B cell (primary cell): ENCODE measurements at regions not wholly inside any gene's neighbourhood (a gene's known extent, or its start where the extent isn't known, plus 50 kb on each side); places are given as distances from the start of the nearest gene placed in this dataset.

Experiments
- ATAC-seq: fragments of 200-7000 bp; cut with Tn5 transposase; one replicate; pipeline ENCODE4 v1.10.0; 2021; ENCODE audit warnings: low read depth, mild to moderate bottlenecking, moderate number of reproducible peaks, moderate library complexity
- CTCF ChIA-PET: fragments of 350-600 bp; sonication (Branson Sonifier 250); formaldehyde crosslinking; loops from one replicate; lab custom pipeline; 2021; ENCODE audit warnings: antibody characterized with exemption, inconsistent platforms; lab: Charles Lee
- POLR2A ChIA-PET: fragments of 350-600 bp; sonication (Branson Sonifier 250); formaldehyde crosslinking; loops from one replicate; lab custom pipeline; 2021; ENCODE audit warnings: antibody characterized with exemption; lab: Charles Lee
- DNase-seq: peaks from one replicate; pipeline ENCODE4 v3.0.0; 2013
- H2AFZ ChIP-seq: 2 replicates; pipeline ENCODE4 v1.6.1; 2012; ENCODE audit warnings: mild to moderate bottlenecking, low read depth, low read length; ENCODE audit not compliant: insufficient read depth, poor library complexity, severe bottlenecking
- H3K27ac ChIP-seq, 2 donors: 1 replicate in 1 of 2; 2 replicates in 1 of 2; pipeline ENCODE4 v1.5.1; 2012 to 2013; ENCODE audit warnings: low read length in 2 of 2, mild to moderate bottlenecking in 2 of 2, moderate library complexity in 1 of 2
- H3K27me3 ChIP-seq, 4 experiments: fragments of 200-600 bp in 1 of 4; sonication (generic) in 1 of 4; replicated peaks in 1 of 4; 1 replicate in 2 of 4; 2 replicates in 2 of 4; pipeline versions ENCODE4 v1.6.1 to v1.7.0; 2013 to 2016; ENCODE audit warnings: low read length in 3 of 4, mild to moderate bottlenecking in 2 of 4, mixed read lengths in 1 of 4, moderate library complexity in 1 of 4; ENCODE audit not compliant: insufficient read depth in 4 of 4, control insufficient read depth in 3 of 4; ENCODE audit errors: control extremely low read depth in 1 of 4
- H3K36me3 ChIP-seq, 2 experiments: replicated peaks in 1 of 2; 1 replicate in 1 of 2; 2 replicates in 1 of 2; pipeline versions ENCODE4 v1.6.1 to v1.7.1; 2013; ENCODE audit warnings: low read length in 1 of 2; ENCODE audit not compliant: insufficient read depth in 2 of 2, control insufficient read depth in 1 of 2; ENCODE audit errors: control extremely low read depth in 1 of 2, extremely low read depth in 1 of 2
- H3K4me1 ChIP-seq, 2 donors: fragments of 200-600 bp in 1 of 2; sonication (generic) in 1 of 2; 1 replicate in 1 of 2; 2 replicates in 1 of 2; pipeline versions ENCODE4 v1.5.1 to v1.6.1; 2013 to 2017; ENCODE audit warnings: low read length in 2 of 2; ENCODE audit not compliant: control insufficient read depth in 2 of 2, insufficient read depth in 2 of 2
- H3K4me2 ChIP-seq: replicated peaks from 2 replicates; pipeline ENCODE3; 2012; ENCODE audit warnings: mild to moderate bottlenecking, low read depth, low read length; ENCODE audit not compliant: poor library complexity, severe bottlenecking
- H3K4me3 ChIP-seq, 5 experiments: fragments of 200-600 bp in 1 of 5; sonication (generic) in 1 of 5; 1 replicate in 3 of 5; 2 replicates in 2 of 5; pipeline versions ENCODE4 v1.5.1 to v1.7.0; 2011 to 2016; ENCODE audit warnings: low read length in 4 of 5, mild to moderate bottlenecking in 4 of 5, low read depth in 2 of 5, control low read depth in 1 of 5, moderate library complexity in 1 of 5; ENCODE audit not compliant: insufficient read depth in 1 of 5; ENCODE audit errors: control extremely low read depth in 1 of 5, extremely low read depth in 1 of 5
- H3K79me2 ChIP-seq: fragments of 200-600 bp; sonication (generic); one replicate; pipeline ENCODE4 v1.6.0; 2016; ENCODE audit warnings: low read length; ENCODE audit not compliant: control insufficient read depth, insufficient read depth
- H3K9ac ChIP-seq: fragments of 200-600 bp; sonication (generic); 2 replicates; pipeline ENCODE4 v1.6.1; 2017; ENCODE audit warnings: mild to moderate bottlenecking, low read length, moderate library complexity
- H3K9me3 ChIP-seq, 3 donors: one replicate each; pipeline versions ENCODE4 v1.6.1 to v1.7.1; 2013; ENCODE audit warnings: low read length in 2 of 3; ENCODE audit not compliant: control insufficient read depth in 2 of 3, insufficient read depth in 1 of 3; ENCODE audit errors: control extremely low read depth in 1 of 3
- H4K20me1 ChIP-seq: 2 replicates; pipeline ENCODE4 v1.6.0; 2012; ENCODE audit warnings: mild to moderate bottlenecking, low read length; ENCODE audit not compliant: insufficient read depth, control insufficient read depth, poor library complexity, severe bottlenecking
- H3K27ac Mint-ChIP-seq: one replicate; pipeline ENCODE4 v1.8.0; 2021; ENCODE audit warnings: mixed read lengths
- H3K27me3 Mint-ChIP-seq: one replicate; pipeline ENCODE4 v1.8.0; 2021; ENCODE audit warnings: mixed read lengths
- H3K4me1 Mint-ChIP-seq: one replicate; pipeline ENCODE4 v1.8.0; 2021; ENCODE audit warnings: mixed read lengths
- H3K4me3 Mint-ChIP-seq: one replicate; pipeline ENCODE4 v1.8.0; 2021; ENCODE audit warnings: mixed read lengths
- H3K9me3 Mint-ChIP-seq: one replicate; pipeline ENCODE4 v1.8.0; 2022; ENCODE audit warnings: mixed read lengths; ENCODE audit not compliant: insufficient read depth
- EZH2 ChIP-seq: IDR thresholded peaks from 2 replicates; pipeline ENCODE4 v1.6.1; 2012; ENCODE audit warnings: borderline replicate concordance, low read depth, mild to moderate bottlenecking, moderate library complexity, low read length; ENCODE audit not compliant: insufficient read depth, poor library complexity, severe bottlenecking
- WGBS: methylation state at CpG from one replicate; pipeline ENCODE4 v1.1.5; 2013; ENCODE audit warnings: missing lambda C conversion rate; ENCODE audit not compliant: insufficient coverage; 5-methylcytosine and 5-hydroxymethylcytosine counted together
- intact Hi-C: fragments of 100-400 bp; cut with micrococcal nuclease; formaldehyde crosslinking; loops from one replicate; pipeline ENCODE4 v1.10.0; 2022
- TF ChIP-seq, protein P1 (sequence below): fragments of 200-600 bp; IDR thresholded peaks from one replicate; pipeline ENCODE4 v1.8.0; 2022; ENCODE audit warnings: antibody characterized with exemption, mild to moderate bottlenecking

DNA sequence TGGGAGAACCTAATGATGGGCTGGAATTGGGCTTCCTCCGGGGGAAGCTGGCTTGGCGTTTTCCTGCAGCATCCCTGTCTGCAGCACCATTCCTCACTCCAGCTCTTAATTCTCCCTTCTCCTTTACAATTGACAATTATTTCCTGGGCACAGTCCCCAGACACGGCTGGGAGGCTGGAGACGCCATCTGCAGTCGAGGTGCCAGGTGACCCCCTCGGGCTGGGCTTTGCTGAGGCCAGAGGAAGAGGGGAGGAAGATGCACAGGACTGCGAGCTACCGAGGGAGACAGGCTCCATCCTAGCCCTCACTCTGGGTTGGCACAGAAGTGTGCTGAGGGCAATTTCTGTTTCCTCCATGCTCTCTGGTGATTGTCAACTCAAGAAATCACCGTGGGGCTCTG lies 453.8 kb downstream of the PTPRU start:
- 83% methylated on average over 8 of the region's 9 CpGs for WGBS
- peaks cover 11% of the 10 kb centered on the region for H3K27me3 Mint-ChIP-seq
- ATAC-seq (no peak), DNase-seq (no peak)
- no peak overlapping the region for H3K9ac ChIP-seq
- H3K4me3 ChIP-seq, result no peak overlapping the region
- no peaks in the 10 kb centered on the region for H4K20me1 ChIP-seq
- no peak overlapping the region for H3K27ac ChIP-seq
- no peaks in the 10 kb centered on the region for H3K79me2 ChIP-seq
- peaks cover 0 to 2% (median 0%) of the 10 kb centered on the region in 4 experiments for H3K27me3 ChIP-seq
- H3K27ac Mint-ChIP-seq, result no peak overlapping the region
- H3K4me1 Mint-ChIP-seq, result peaks cover 21% of the 10 kb centered on the region
- peaks cover 10 to 16% of the 10 kb centered on the region in 2 donors for H3K4me1 ChIP-seq
- intact Hi-C loops, result no loop called here
- no peak overlapping the region for H3K4me2 ChIP-seq
- no peaks in the 10 kb centered on the region for H3K36me3 ChIP-seq
- H3K4me3 Mint-ChIP-seq, result no peak overlapping the region
- no peak overlapping the region for H2AFZ ChIP-seq
- ChIA-PET CTCF (no interaction called here), POLR2A (no interaction called here)
- H3K9me3 ChIP-seq, result peaks cover 0 to 5% (median 0%) of the 10 kb centered on the region in 3 donors
- peaks cover 3% of the 10 kb centered on the region for H3K9me3 Mint-ChIP-seq
- no peak for TF ChIP-seq EZH2
- TF ChIP-seq, protein P1, sequence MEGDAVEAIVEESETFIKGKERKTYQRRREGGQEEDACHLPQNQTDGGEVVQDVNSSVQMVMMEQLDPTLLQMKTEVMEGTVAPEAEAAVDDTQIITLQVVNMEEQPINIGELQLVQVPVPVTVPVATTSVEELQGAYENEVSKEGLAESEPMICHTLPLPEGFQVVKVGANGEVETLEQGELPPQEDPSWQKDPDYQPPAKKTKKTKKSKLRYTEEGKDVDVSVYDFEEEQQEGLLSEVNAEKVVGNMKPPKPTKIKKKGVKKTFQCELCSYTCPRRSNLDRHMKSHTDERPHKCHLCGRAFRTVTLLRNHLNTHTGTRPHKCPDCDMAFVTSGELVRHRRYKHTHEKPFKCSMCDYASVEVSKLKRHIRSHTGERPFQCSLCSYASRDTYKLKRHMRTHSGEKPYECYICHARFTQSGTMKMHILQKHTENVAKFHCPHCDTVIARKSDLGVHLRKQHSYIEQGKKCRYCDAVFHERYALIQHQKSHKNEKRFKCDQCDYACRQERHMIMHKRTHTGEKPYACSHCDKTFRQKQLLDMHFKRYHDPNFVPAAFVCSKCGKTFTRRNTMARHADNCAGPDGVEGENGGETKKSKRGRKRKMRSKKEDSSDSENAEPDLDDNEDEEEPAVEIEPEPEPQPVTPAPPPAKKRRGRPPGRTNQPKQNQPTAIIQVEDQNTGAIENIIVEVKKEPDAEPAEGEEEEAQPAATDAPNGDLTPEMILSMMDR, result no peak

DNA sequence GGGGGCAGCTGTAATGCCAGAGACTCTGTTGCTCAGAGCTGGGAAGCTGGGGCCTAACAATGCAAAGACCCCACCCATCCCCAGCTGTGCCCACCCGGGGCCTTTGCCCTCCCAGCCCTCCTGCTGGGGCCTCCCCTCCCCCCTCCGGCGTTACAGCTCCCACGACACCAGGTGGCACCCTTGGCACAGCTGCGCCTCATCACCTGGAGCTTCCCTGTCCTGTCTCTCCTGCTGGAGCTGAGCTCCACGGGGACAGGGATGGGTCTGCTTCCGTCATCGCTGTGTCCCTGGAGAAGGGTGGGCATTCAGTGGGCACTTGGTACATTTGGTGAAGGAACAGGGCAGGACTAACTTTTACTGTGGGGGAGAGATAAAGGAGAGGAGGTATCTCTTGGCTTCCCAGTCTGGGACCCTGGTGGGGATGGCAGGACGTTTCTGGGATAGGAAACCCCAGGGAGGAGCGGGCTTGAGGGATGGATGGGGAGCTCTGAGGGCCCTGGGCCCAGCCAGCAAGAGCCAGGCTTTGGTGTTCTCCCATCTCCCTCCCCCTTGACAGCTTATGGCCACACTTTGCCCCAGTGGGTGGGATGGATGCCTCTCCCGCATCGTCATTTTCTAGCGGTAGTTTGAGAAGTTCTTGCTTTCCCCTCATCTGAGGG lies 453.2 kb downstream of the PTPRU start:
- no peak overlapping the region for H2AFZ ChIP-seq
- no peak overlapping the region for H3K9ac ChIP-seq
- ATAC-seq, result no peak
- Mint-ChIP-seq H3K4me3 (no peak overlapping the region), H3K27ac (no peak overlapping the region), H3K4me1 (peaks cover 21% of the 10 kb centered on the region), H3K27me3 (peaks cover 11% of the 10 kb centered on the region), H3K9me3 (peaks cover 3% of the 10 kb centered on the region)
- peaks cover 0 to 2% (median 0%) of the 10 kb centered on the region in 4 experiments for H3K27me3 ChIP-seq
- TF ChIP-seq EZH2, result no peak
- TF ChIP-seq, protein P1, result no peak
- H3K4me1 ChIP-seq, result peaks cover 10 to 16% of the 10 kb centered on the region in 2 donors
- no peaks in the 10 kb centered on the region for H4K20me1 ChIP-seq
- H3K4me2 ChIP-seq, result no peak overlapping the region
- peaks cover 0 to 5% (median 0%) of the 10 kb centered on the region in 3 donors for H3K9me3 ChIP-seq
- POLR2A ChIA-PET, result no interaction called here
- WGBS, result 81% methylated on average over 8 of the region's 13 CpGs
- no peak overlapping the region for H3K4me3 ChIP-seq
- no peak overlapping the region for H3K27ac ChIP-seq
- H3K36me3 ChIP-seq, result no peaks in the 10 kb centered on the region
- DNase-seq, result no peak
- CTCF ChIA-PET, result no interaction called here
- no peaks in the 10 kb centered on the region for H3K79me2 ChIP-seq
- intact Hi-C loops, result no loop called here
